ENCODE measurements at regions not wholly inside any gene's neighbourhood (a gene's known extent, or its start where the extent isn't known, plus 50 kb on each side); places are given as distances from the start of the nearest gene placed in this dataset.

DNA sequence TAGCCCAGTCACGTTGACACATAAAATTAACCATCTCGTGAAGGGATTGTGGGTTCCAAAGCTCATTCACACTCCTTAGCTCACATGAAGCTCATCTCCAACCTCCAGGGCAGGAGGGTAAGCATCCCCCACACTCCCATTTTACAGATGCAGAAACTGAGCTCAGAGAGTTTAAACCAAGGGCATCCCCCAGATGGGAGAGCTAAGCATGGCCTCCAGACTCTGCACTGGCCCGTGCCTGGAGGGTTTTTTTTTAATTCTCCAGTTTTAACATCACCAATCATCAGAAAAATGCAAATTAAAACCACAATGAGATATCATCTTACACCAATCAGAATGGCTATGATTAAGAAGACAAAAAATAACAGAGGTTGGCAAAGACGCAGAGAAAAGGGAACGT is 53.3 kb upstream of the TCF7L2 start (continued):
- TF ChIP-seq ATF2 (IDR thresholded peaks at IDR 0.05; ENCODE audit: low read length), result no peak
- no peak for TF ChIP-seq NANOG (IDR thresholded peaks at IDR 0.05; ENCODE audit: insufficient read depth, low read depth, low read length, poor library complexity, severe bottlenecking)
- no peak for TF ChIP-seq USF2 (IDR thresholded peaks at IDR 0.05; ENCODE audit: low read length)
- no peak for TF ChIP-seq SRF (IDR thresholded peaks at IDR 0.05; ENCODE audit: low read depth, low read length)
- no peak for TF ChIP-seq SUZ12 (IDR thresholded peaks at IDR 0.05; ENCODE audit: low read length)
- TF ChIP-seq TBP (IDR thresholded peaks at IDR 0.05; ENCODE audit: low read depth, low read length), result no peak
- no peak for TF ChIP-seq NRF1 (IDR thresholded peaks at IDR 0.05; ENCODE audit: low read depth, low read length)
